C4-2B (cell line): ENCODE measurements at regions not wholly inside any gene's neighbourhood (a gene's known extent, or its start where the extent isn't known, plus 50 kb on each side); places are given as distances from the start of the nearest gene placed in this dataset.

ENCODE experiments used
- ZFX ChIP-seq: fragments of 450-650 bp; IDR thresholded peaks from 2 replicates; pipeline ENCODE4 v1.6.1; 2017
- TF ChIP-seq, protein P1 (sequence below): fragments of 450-650 bp; conservative IDR thresholded peaks from 2 replicates; pipeline ENCODE4 v1.5.1; 2017; ENCODE audit warnings: mild to moderate bottlenecking

DNA sequence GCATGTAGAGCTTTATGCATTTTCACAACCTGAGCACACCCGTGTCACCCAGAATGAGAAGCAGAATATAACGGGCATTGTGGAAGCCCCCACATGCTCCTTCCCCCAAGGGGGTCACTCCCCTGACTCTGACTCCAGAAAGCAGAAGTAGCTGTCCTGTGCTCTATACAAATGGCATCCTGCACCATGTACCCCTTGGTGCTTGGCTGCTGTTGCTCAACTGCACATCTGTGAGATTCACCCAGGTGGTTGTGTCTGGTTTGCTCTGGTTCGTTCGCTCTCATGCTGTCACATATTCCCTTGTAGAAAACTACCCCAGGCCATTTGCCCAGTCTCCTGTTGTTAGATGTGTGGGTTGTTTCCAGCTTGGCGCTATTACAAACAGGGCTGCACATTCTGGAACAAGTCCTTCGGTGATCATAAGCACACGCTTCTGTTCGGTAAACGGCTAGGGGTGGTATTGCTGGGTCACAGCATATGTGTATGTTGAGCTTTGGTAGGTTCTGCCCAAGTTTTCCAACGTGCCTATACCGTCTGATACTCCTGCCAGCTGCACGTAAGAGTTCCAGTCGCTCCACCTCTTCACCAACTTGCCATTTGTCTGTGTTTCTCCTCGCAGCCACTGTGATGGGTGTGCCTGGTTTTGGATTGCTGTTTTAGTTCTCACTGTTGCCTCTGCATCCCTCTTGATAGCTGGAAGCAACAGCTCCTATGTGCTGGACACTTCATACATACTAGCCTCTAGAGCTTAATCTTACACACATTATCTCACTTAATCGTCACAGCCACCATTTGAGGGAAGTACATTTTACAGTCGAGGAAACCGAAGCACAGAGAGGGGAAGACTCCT is 65.4 kb upstream of the SLC6A6 start:
- no peak for TF ChIP-seq ZFX
- TF ChIP-seq, protein P1, sequence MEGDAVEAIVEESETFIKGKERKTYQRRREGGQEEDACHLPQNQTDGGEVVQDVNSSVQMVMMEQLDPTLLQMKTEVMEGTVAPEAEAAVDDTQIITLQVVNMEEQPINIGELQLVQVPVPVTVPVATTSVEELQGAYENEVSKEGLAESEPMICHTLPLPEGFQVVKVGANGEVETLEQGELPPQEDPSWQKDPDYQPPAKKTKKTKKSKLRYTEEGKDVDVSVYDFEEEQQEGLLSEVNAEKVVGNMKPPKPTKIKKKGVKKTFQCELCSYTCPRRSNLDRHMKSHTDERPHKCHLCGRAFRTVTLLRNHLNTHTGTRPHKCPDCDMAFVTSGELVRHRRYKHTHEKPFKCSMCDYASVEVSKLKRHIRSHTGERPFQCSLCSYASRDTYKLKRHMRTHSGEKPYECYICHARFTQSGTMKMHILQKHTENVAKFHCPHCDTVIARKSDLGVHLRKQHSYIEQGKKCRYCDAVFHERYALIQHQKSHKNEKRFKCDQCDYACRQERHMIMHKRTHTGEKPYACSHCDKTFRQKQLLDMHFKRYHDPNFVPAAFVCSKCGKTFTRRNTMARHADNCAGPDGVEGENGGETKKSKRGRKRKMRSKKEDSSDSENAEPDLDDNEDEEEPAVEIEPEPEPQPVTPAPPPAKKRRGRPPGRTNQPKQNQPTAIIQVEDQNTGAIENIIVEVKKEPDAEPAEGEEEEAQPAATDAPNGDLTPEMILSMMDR = no peak
